ENCODE measurements at regions not wholly inside any gene's neighbourhood (a gene's known extent, or its start where the extent isn't known, plus 50 kb on each side); places are given as distances from the start of the nearest gene placed in this dataset.

GRCh38 chr2:59184276-59185020, 943.3 kb upstream of the FANCL start:
- TF ChIP-seq POLR2AphosphoS5 (IDR thresholded peaks at IDR 0.05; ENCODE audit: low read depth, low read length) = no peak
- TF ChIP-seq CTCF (IDR thresholded peaks at IDR 0.05) = no peak
- TF ChIP-seq, protein P1, sequence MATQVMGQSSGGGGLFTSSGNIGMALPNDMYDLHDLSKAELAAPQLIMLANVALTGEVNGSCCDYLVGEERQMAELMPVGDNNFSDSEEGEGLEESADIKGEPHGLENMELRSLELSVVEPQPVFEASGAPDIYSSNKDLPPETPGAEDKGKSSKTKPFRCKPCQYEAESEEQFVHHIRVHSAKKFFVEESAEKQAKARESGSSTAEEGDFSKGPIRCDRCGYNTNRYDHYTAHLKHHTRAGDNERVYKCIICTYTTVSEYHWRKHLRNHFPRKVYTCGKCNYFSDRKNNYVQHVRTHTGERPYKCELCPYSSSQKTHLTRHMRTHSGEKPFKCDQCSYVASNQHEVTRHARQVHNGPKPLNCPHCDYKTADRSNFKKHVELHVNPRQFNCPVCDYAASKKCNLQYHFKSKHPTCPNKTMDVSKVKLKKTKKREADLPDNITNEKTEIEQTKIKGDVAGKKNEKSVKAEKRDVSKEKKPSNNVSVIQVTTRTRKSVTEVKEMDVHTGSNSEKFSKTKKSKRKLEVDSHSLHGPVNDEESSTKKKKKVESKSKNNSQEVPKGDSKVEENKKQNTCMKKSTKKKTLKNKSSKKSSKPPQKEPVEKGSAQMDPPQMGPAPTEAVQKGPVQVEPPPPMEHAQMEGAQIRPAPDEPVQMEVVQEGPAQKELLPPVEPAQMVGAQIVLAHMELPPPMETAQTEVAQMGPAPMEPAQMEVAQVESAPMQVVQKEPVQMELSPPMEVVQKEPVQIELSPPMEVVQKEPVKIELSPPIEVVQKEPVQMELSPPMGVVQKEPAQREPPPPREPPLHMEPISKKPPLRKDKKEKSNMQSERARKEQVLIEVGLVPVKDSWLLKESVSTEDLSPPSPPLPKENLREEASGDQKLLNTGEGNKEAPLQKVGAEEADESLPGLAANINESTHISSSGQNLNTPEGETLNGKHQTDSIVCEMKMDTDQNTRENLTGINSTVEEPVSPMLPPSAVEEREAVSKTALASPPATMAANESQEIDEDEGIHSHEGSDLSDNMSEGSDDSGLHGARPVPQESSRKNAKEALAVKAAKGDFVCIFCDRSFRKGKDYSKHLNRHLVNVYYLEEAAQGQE (IDR thresholded peaks at IDR 0.05; ENCODE audit: insufficient read depth in 1 of 2, low read depth in 2 of 2, low read length in 1 of 2) = no peak
- no peak for TF ChIP-seq SIN3A (IDR thresholded peaks at IDR 0.05; ENCODE audit: borderline replicate concordance, insufficient read depth, low read depth, low read length)
- TF ChIP-seq TCF7L2 (IDR thresholded peaks at IDR 0.05; ENCODE audit: low read depth, low read length) = no peak
